ENCODE measurements at regions not wholly inside any gene's neighbourhood (a gene's known extent, or its start where the extent isn't known, plus 50 kb on each side); places are given as distances from the start of the nearest gene placed in this dataset.

- no peak for DNase-seq
- ChIA-PET CTCF (interaction anchor here (0.6 to 1.4 kb wide), 2 partner anchors 14 to 144 kb away, joined by 3 read pairs; no protein-coding TSS in a partner anchor), POLR2A (no interaction called here)
- Mint-ChIP-seq H3K4me1 (ENCODE audit: low read depth) (no peaks in the 10 kb centered on the region), H3K9me3 (no peaks in the 10 kb centered on the region), H3K36me3 (ENCODE audit: low read depth) (no peaks in the 10 kb centered on the region), H3K4me3 (no peak overlapping the region), H3K27ac (no peak overlapping the region), H3K27me3 (peaks cover 1% of the 10 kb centered on the region)
- ATAC-seq: no peak
- intact Hi-C loops (cut with micrococcal nuclease): no loop called here
- TF ChIP-seq, protein P1, sequence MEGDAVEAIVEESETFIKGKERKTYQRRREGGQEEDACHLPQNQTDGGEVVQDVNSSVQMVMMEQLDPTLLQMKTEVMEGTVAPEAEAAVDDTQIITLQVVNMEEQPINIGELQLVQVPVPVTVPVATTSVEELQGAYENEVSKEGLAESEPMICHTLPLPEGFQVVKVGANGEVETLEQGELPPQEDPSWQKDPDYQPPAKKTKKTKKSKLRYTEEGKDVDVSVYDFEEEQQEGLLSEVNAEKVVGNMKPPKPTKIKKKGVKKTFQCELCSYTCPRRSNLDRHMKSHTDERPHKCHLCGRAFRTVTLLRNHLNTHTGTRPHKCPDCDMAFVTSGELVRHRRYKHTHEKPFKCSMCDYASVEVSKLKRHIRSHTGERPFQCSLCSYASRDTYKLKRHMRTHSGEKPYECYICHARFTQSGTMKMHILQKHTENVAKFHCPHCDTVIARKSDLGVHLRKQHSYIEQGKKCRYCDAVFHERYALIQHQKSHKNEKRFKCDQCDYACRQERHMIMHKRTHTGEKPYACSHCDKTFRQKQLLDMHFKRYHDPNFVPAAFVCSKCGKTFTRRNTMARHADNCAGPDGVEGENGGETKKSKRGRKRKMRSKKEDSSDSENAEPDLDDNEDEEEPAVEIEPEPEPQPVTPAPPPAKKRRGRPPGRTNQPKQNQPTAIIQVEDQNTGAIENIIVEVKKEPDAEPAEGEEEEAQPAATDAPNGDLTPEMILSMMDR (IDR thresholded peaks at IDR 0.05): no peak
Measured at GRCh38 chr3:161579395-161580126, 83.0 kb downstream of the OTOL1 start.

GRCh38 chr3:161585922-161586321 is 89.3 kb downstream of the OTOL1 start:
- ChIA-PET POLR2A (no interaction called here), CTCF (no interaction called here)
- ATAC-seq: no peak
- Mint-ChIP-seq H3K27ac (no peak overlapping the region), H3K4me1 (ENCODE audit: low read depth) (no peaks in the 10 kb centered on the region), H3K36me3 (ENCODE audit: low read depth) (no peaks in the 10 kb centered on the region), H3K9me3 (no peaks in the 10 kb centered on the region), H3K27me3 (no peaks in the 10 kb centered on the region), H3K4me3 (no peak overlapping the region)
- no peak for DNase-seq
- intact Hi-C loops (cut with micrococcal nuclease): no loop called here
- TF ChIP-seq, protein P1 (IDR thresholded peaks at IDR 0.05): no peak

DNA sequence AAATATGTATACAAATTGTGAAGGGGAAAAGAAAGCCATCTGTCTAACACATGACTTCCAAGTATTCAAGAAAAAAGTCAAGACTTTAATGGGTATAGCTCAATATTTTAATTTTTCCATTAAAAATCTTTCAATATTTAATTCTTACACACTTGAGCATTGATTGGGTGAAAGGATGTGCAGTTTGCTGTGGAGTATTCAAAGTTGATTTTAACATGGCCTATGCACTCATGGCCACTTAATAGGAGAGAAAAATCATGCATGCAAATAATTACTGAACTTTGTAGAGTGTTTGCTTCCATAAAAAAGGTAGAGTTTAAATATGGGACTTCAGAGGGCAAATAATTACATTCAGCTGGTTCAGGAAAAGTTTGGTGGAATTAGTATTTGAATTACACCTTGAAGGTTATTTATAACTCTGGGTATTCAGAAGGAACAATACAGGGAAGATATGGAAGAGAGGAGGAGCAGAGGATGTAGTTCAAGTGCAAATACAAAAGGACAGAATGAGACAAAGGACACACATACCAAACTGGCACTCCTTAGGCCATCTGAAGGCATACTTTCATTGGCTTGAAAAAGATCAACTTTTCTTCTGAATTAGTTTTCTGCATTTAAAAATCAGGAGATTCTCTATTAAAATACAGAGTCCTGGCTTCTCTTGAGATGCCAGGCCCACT is 90.1 kb downstream of the OTOL1 start:
- TF ChIP-seq, protein P1 (IDR thresholded peaks at IDR 0.05): no peak
- no peak overlapping the region for H3K4me3 Mint-ChIP-seq
- no peak for DNase-seq
- ChIA-PET POLR2A (no interaction called here), CTCF (no interaction called here)
- no peak overlapping the region for H3K27ac Mint-ChIP-seq
- H3K36me3 Mint-ChIP-seq (ENCODE audit: low read depth): no peaks in the 10 kb centered on the region
- no peaks in the 10 kb centered on the region for H3K9me3 Mint-ChIP-seq
- H3K4me1 Mint-ChIP-seq (ENCODE audit: low read depth): no peaks in the 10 kb centered on the region
- H3K27me3 Mint-ChIP-seq: no peaks in the 10 kb centered on the region
- intact Hi-C loops (cut with micrococcal nuclease): no loop called here
- ATAC-seq: no peak

- DNase-seq (no peak), ATAC-seq (no peak)
- H3K9me3 Mint-ChIP-seq: no peaks in the 10 kb centered on the region
- CTCF ChIA-PET: no interaction called here
- no peak overlapping the region for H3K27ac Mint-ChIP-seq
- H3K4me3 Mint-ChIP-seq: no peak overlapping the region
- POLR2A ChIA-PET: no interaction called here
- H3K36me3 Mint-ChIP-seq (ENCODE audit: low read depth): no peaks in the 10 kb centered on the region
- intact Hi-C loops (cut with micrococcal nuclease): no loop called here
- no peaks in the 10 kb centered on the region for H3K27me3 Mint-ChIP-seq
- no peaks in the 10 kb centered on the region for H3K4me1 Mint-ChIP-seq (ENCODE audit: low read depth)
- TF ChIP-seq, protein P1 (IDR thresholded peaks at IDR 0.05): no peak
Measured at GRCh38 chr3:161598639-161599038, 102.0 kb downstream of the OTOL1 start.

GRCh38 chr3:161599697-161600096 is 103.1 kb downstream of the OTOL1 start:
- Mint-ChIP-seq H3K27me3 (no peaks in the 10 kb centered on the region), H3K36me3 (ENCODE audit: low read depth) (no peaks in the 10 kb centered on the region), H3K4me1 (ENCODE audit: low read depth) (no peaks in the 10 kb centered on the region), H3K27ac (no peak overlapping the region), H3K9me3 (no peaks in the 10 kb centered on the region), H3K4me3 (no peak overlapping the region)
- DNase-seq (no peak), ATAC-seq (no peak)
- intact Hi-C loops (cut with micrococcal nuclease): no loop called here
- ChIA-PET CTCF (no interaction called here), POLR2A (no interaction called here)
- TF ChIP-seq, protein P1 (IDR thresholded peaks at IDR 0.05): no peak
